HG02840 (cell line): ENCODE measurements at regions not wholly inside any gene's neighbourhood (a gene's known extent, or its start where the extent isn't known, plus 50 kb on each side); places are given as distances from the start of the nearest gene placed in this dataset.

Source experiments
- ATAC-seq: cut with Tn5 transposase; IDR thresholded peaks from one replicate; pipeline ENCODE4 v1.9.1; 2021; ENCODE audit warnings: mild to moderate bottlenecking, moderate library complexity, moderate number of reproducible peaks; ENCODE audit not compliant: unreplicated experiment, low FRiP score

GRCh38 chr5:52388349-52388748 is 399.4 kb upstream of the ITGA1 start:
- no peak for ATAC-seq

GRCh38 chr5:52392321-52392720 is 395.4 kb upstream of the ITGA1 start:
- ATAC-seq, result no peak

- ATAC-seq, result no peak
Observed at GRCh38 chr5:52409835-52410234, 377.9 kb upstream of the ITGA1 start.

DNA sequence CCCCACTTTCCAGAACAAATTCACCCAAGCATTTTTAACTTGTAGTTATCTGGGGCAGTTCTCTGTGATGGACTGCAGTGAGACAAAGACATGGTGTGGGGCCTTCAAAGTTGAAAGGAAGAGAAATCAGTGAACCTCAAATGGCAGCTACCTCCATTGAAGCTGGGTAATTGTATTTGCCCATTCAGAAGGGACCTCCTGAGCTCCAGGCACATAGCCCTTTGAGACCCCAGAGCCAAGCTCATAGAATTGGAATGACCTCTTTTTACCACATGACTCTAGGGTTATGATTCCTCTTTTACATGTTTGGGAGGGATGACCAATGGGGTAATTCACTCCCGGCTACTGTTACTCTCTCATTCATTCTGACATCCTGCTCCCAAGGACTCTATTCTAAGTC is 368.4 kb upstream of the ITGA1 start:
- no peak for ATAC-seq

GRCh38 chr5:52427615-52428014 is 360.1 kb upstream of the ITGA1 start:
- ATAC-seq, result no peak

DNA sequence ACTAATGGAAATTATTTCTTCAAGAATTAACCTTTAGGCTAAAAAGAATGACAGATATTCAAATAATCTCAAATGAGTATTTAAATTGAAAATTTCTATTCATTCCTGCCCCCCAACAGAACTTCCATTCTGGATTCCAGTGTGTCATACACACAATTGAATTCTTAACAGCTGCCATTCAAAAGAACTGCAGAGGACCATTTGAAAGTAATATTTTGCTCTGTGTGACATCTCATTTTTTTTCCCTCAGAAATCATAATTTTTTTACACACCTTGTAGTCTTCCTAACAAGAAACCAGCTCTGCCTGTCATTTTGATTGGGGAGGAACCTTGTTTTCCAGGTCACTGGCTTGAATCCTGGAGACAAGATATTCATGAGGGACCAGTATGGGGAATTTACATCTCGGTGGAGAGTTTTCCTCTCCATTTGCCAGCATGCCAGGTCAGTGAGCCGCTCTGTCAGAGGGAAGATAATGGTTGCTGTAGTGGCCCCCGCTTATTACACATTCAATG is 358.7 kb upstream of the ITGA1 start:
- no peak for ATAC-seq

GRCh38 chr5:52441768-52442167 is 345.9 kb upstream of the ITGA1 start:
- ATAC-seq, result no peak

DNA sequence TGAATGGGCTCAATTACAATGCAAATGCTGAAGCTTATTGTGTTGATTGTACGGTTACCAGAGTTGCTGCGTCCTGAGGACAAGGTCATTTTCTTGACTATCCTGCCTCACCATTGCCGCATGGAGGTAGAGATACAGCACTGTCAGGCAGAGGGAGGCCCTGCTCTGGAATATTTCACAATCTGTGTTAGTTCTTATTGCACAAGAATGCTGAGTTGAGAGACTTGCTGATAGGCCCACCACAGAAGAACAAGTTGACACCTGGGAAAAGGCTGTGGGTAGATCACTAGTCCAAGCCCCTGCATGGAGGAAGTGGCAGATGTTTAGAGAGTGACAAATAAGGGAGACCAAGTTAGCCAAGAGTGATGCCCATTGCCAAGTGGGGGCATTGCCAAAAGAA is 344.5 kb upstream of the ITGA1 start:
- no peak for ATAC-seq

- ATAC-seq, result no peak
Observed at GRCh38 chr5:52448111-52448510, 339.6 kb upstream of the ITGA1 start.

DNA sequence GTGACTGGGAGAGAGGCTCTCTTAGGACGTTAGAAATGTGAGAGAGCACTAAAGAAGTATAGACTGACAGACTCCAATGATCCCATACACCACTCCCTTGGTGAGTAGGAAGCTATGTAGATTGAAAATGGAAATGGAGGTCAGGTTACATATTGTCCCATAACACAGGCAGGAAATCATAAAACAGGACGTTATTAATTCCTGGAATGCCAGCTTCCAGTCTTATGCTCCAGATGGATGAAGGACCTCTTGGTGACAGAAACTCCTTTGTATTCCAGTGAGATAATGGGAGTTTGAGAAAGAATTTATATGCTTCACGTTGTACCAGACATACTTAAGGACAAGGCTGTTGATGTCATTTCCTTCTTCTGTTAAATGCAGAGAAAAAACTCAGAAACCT is 338.2 kb upstream of the ITGA1 start:
- ATAC-seq, result no peak

DNA sequence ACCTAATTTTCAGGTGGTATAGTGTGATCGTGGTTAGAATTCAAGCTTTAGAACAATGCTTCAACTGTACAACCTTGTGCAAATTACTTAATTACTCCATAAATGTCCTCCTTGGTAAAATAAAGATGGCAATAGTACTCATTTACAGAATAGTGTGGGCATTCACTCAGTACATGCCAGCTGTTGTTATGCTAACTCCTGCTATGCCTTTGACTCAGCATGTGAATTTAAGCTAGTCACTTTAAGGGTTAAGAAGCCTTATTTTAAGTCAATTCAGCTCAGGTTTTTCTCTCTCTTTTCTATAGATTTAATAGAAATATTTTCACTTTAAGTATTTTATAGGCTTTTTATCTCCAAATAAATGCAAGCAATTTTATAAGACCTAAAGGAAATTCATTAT is 335.6 kb upstream of the ITGA1 start:
- ATAC-seq, result no peak

DNA sequence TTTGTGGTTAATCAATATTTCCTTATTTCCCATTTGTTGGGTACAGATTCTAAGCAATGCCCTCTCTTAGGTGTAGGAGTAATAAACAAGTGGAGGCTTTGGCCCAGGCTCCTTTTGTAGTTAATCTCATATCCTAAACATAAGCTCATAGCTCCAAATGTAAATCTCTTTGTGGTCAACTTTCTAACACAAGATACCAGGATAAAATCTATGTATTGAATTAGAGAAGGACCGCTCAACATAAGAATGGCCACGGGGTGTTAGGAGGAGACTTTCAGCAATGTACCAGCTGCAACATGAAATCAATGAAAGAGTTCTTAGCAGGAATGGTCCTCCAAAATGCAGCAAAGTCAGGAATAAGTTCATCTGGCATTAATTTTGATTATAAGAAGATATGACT is 334.5 kb upstream of the ITGA1 start:
- ATAC-seq, result no peak

DNA sequence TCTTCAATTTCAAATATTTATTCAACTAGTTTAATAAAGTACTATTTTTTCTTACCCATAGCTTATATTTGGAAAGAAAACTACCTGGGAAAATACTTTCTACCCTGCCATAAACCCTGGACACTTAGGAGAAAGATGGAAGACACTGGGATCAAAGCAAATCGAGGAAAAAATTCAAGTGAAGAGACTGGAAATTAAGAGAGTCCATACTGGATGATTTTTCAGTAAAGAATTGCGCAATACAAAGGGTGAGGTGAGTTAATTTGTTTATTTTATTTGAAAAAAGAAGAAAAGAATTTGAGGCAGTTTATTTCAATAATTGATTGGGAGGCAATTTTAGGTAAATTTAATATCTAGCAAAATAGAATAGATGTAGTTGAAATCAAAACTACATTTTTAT is 331.8 kb upstream of the ITGA1 start:
- ATAC-seq, result no peak

DNA sequence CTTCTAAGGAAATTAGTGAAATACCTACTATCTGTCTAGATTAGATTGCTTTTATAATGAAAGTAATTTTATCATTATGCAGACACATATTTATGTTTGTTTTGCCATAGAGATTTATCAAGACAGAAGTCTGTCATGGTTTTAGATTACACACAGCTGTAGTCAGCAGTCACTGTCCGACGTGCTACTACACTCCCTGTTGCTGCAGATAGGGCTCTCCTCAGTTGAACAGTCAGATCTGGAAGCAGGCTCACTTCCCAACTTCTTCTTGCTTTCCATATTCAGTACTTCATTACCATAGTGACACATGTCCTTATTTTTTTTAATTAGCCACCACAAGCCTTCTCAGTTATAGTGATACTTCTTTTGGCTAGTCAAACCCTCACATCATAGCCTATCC is 329.9 kb upstream of the ITGA1 start:
- ATAC-seq, result no peak

DNA sequence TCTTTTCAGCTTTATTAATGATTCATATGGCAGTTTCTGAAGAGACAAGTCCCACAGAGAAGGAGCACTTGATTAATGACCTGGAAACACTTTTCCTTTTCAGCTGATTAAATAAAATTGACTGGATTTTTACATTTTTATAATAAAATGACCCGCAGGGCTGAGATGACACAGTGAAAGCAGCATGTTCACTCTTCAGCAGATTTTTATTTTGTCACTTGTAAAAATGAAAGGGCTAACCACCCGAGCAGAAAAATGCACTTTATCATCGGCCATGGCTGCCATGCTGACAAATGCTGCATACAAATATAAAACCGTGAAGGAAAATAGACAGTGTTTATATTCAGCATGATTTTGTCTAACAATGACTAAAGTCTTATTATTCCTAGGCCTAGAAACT is 321.6 kb upstream of the ITGA1 start:
- no peak for ATAC-seq

DNA sequence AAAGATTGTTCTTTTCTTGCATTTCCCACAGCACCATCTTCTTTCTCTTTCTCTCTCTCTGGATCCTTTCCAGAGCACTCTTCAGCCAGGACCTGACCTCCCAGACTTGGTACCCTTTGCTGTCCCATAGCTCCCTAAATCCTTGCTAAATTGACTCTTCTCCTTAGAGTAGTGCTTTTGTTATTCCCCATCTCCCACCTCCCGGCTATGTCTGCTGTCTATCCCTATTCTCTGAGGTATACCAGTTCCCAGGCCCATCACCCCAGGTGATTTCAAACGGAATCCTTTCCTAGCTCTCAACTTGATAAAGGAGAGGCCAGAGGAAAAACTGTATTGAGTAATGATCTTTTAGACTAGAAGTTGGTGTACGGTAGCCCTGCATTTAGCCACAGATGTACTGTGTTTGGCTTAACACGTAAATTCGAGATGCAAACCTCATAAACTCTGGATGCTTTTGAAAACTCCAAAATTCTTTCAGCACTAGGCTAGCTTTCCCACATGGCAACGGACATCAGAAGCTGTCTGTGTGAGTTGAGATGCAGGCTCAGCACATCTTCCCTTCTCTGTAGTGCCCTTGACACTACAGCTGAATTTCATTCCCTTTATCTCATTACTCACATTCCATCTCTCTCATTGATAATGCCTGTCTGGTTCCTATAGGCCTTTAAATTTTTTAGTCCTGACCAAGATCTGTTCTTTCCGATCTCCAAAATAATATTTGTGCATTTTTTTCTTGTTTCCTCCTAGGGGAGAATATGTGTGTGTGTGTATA is 320.8 kb upstream of the ITGA1 start:
- no peak for ATAC-seq

DNA sequence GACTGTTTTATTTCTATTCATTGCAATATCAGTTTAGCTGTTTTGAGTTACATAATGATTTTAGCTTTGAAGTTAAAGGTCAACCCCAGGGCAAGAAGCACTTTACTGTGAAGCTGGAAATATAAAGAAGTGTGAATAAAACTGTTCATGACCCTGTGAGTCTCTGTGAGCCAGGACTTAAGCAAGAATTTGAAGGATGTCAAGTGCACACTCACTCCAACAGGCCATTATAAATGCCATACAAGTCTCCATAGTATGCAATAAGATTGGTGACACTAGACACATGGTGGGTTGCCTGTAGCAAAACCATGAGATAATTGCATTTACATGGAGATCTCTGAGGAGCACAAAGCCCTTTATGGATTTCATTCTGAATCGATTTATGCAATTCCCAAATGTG is 318.7 kb upstream of the ITGA1 start:
- no peak for ATAC-seq

DNA sequence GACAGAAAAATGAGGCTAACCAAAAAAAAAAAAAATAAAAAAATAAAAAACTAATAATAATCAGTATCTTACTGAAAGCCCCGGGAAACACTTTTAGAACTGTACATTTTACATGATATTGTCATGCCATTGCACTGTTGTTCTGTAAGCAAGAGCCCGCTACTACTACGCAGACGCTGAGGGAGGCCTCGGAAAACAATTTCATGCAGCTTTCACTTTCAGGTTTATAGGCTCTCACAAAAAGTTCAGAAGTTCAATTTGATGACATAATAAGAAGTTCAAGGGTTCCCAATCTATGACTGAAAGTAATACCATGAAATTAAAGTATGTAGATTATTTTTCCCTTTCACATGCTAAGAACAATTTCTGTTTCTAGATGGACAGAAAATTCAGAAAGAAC is 318.3 kb upstream of the ITGA1 start:
- ATAC-seq, result no peak

DNA sequence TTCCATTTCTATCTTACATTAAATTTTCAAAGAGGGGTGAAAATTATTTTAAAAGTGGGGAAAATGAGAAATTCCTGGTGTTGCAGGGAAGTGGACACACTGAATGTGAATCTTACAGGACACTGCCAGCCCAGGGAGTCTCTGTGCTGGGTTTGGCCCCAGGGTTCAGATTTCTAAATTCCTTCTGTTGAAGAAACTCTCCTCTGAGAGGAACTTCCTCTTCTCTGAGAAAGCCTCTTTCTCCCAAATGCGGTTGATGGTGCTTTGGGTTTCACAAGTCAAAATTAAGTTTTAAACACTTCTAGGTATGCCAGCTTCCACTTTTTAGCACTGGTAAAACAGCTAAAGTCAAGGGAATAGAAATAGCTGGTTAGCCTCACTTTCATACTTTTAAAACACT is 317.9 kb upstream of the ITGA1 start:
- ATAC-seq, result no peak

DNA sequence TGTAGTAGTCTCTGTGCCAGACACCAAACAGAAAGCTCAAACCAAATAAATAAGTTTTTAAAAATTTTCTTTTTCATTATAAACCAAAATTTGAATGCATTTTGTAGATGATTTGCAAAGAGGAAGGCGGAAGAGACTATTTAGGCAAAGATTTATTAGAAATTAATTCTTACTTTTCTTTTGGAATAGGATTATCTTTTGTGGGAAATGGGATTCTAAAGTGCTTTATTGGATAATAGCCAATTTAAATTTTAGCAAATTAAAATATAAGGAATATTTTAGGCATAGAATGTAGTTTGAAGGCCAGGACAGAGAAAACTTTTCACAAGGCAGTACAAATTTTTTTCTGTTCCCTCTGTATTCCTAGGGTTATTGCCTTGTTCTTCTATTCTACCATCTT is 311.4 kb upstream of the ITGA1 start:
- ATAC-seq, result no peak

DNA sequence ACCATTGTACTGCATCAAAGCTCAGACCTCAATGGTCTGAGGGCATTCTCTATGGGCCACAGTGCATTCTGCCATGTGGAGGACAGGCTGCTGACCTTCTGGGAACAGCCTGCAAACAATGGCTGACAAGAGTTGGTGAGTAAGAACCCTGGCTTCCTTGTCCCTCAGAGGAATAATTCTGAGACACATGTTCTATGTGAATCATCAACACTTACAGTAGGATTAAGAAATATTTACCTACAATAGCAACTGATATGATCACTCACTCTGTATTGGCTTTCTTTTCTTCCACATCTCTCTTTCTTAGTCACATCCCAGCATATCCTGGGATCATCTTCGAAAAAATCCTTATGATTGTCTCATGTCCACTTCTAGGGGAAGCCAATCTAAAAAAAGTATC is 306.5 kb upstream of the ITGA1 start:
- ATAC-seq, result no peak

DNA sequence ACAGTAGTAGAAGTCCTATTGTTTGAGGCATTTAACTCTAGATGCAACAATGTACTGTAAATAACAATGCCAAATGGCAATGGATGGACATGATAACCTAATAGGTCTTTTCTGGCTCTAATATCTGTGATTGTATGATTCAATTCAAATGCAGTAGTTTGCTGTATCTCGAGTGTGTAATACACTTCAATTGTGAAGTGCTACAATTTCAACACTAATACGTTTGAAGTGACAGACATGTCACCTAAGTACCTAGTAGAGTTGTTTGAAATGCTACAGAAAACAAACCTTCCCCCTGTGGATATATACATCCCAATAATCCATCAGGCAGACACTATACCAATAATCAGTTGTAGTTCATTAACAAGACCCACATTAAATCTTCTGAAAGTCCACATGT is 305.9 kb upstream of the ITGA1 start:
- ATAC-seq, result no peak
